ENCODE measurements at regions not wholly inside any gene's neighbourhood (a gene's known extent, or its start where the extent isn't known, plus 50 kb on each side); places are given as distances from the start of the nearest gene placed in this dataset.

GRCh38 chr11:93082900-93083299 is 113.4 kb downstream of the MTNR1B start:
- Mint-ChIP-seq H3K27me3 (ENCODE audit: unreplicated experiment) (no peaks in the 10 kb centered on the region), H3K36me3 (ENCODE audit: unreplicated experiment) (no peaks in the 10 kb centered on the region), H3K4me3 (ENCODE audit: unreplicated experiment) (no peak overlapping the region), H3K4me1 (ENCODE audit: low read depth, unreplicated experiment) (no peaks in the 10 kb centered on the region), H3K27ac (ENCODE audit: unreplicated experiment) (no peak overlapping the region), H3K9me3 (ENCODE audit: unreplicated experiment) (no peaks in the 10 kb centered on the region)
- no peak for DNase-seq
- TF ChIP-seq CTCF (IDR thresholded peaks at IDR 0.05; ENCODE audit: partially characterized antibody, unreplicated experiment): no peak

DNA sequence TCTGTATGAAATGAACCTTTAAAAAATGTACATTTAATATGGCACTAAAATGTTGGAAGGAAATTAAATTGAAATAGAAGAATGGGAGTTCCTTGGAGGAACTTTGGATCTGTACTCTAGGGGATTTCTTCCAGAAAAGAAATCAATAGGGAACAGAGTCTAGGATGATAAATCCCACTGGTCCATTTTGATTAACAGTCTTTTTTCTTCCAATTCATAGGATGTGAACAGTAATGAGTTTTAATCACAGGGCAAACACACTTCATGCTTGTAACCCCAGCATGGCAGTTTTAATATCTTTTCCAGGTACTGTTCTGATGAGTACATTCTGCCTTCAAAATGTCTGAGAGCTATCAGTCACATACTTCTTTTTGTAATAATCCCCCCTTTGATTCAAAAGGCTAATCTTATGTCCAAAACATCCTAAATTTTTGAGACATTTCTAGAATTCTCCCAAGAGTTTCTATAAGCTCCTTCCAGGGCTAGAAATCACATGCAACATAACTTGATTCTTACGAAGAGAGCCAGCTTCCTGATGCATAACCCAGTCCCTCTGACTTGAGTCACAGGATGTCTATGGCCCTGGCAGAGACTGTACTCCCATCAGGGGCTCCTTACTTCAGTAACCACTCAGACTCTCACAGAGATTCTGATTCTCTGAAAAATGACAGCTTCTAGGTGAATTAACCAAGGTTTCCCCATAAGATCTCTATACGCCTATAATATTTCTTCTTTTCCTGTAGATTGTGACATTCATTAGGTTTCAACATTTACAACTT is 112.9 kb downstream of the SLC36A4 start:
- H3K27me3 Mint-ChIP-seq (ENCODE audit: unreplicated experiment): no peaks in the 10 kb centered on the region
- no peak overlapping the region for H3K4me3 Mint-ChIP-seq (ENCODE audit: unreplicated experiment)
- DNase-seq: no peak
- H3K9me3 Mint-ChIP-seq (ENCODE audit: unreplicated experiment): no peaks in the 10 kb centered on the region
- TF ChIP-seq CTCF (IDR thresholded peaks at IDR 0.05; ENCODE audit: partially characterized antibody, unreplicated experiment): no peak
- no peaks in the 10 kb centered on the region for H3K36me3 Mint-ChIP-seq (ENCODE audit: unreplicated experiment)
- H3K4me1 Mint-ChIP-seq (ENCODE audit: low read depth, unreplicated experiment): no peaks in the 10 kb centered on the region
- H3K27ac Mint-ChIP-seq (ENCODE audit: unreplicated experiment): no peak overlapping the region

- Mint-ChIP-seq H3K4me3 (ENCODE audit: unreplicated experiment) (no peak overlapping the region), H3K27me3 (ENCODE audit: unreplicated experiment) (peaks cover 3% of the 10 kb centered on the region)
- DNase-seq: no peak
These were observed 108.2 kb downstream of the SLC36A4 start for GRCh38 chr11:93089474-93090102.

More at GRCh38 chr11:93089474-93090102, 108.2 kb downstream of the SLC36A4 start:
- H3K27ac Mint-ChIP-seq (ENCODE audit: unreplicated experiment): no peak overlapping the region
- H3K36me3 Mint-ChIP-seq (ENCODE audit: unreplicated experiment): no peaks in the 10 kb centered on the region
- H3K4me1 Mint-ChIP-seq (ENCODE audit: low read depth, unreplicated experiment): no peaks in the 10 kb centered on the region
- no peaks in the 10 kb centered on the region for H3K9me3 Mint-ChIP-seq (ENCODE audit: unreplicated experiment)
- TF ChIP-seq CTCF (IDR thresholded peaks at IDR 0.05; ENCODE audit: partially characterized antibody, unreplicated experiment): no peak

All from glutamatergic neuron (in vitro differentiated cells).